ENCODE measurements at regions not wholly inside any gene's neighbourhood (a gene's known extent, or its start where the extent isn't known, plus 50 kb on each side); places are given as distances from the start of the nearest gene placed in this dataset.

DNA sequence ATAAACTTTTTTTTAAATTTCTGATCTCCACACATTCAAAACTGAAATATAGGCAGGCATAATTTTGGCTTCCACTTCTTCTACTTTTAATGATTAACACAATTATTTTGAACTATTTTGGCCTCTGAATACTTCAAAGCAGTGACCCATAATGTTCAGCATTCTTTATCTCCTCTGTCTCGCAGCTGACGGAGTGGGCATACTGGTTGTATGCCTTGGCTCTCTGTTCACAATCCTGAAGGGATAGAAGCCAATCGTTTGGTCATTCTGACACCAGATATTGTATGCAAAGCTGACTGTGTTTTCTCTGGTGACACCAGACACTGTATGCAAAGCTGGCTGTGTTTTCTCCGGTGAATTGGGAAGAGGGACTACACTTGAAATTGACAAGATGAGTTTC, 833.0 kb downstream of the EFNB2 start:
- H3K9me3 ChIP-seq = no peaks in the 10 kb centered on the region

DNA sequence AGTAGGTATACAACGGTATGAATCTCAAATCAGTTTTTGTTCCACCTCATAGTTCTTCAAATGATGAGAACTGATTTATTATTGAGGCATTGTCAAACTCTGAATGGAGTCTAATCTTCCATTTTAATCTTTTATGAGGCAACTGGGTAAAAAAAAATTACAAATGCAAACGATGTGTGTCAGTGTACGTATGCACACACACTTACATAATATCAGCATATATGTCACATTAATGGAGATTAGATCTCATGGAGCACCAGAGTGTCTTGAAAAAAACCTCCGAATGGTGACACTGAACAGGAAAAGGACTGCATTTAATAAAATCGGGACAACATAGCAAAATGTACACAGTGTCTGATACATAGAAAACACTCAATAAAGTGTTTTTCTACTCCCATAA, 842.7 kb downstream of the EFNB2 start:
- Histone ChIP-seq H3K9me3 (no peaks in the 10 kb centered on the region), H3K4me1 (no peaks in the 10 kb centered on the region), H3K27ac (no peak overlapping the region), H3K27me3 (no peaks in the 10 kb centered on the region), H3K4me3 (no peak overlapping the region), H3K36me3 (no peaks in the 10 kb centered on the region)
- intact Hi-C loops (cut with DNase I; ENCODE audit: low total_unique reads) = no loop called here
- no peak for DNase-seq
- TF ChIP-seq POLR2A (IDR thresholded peaks at IDR 0.05) = no peak
- TF ChIP-seq, protein P1, sequence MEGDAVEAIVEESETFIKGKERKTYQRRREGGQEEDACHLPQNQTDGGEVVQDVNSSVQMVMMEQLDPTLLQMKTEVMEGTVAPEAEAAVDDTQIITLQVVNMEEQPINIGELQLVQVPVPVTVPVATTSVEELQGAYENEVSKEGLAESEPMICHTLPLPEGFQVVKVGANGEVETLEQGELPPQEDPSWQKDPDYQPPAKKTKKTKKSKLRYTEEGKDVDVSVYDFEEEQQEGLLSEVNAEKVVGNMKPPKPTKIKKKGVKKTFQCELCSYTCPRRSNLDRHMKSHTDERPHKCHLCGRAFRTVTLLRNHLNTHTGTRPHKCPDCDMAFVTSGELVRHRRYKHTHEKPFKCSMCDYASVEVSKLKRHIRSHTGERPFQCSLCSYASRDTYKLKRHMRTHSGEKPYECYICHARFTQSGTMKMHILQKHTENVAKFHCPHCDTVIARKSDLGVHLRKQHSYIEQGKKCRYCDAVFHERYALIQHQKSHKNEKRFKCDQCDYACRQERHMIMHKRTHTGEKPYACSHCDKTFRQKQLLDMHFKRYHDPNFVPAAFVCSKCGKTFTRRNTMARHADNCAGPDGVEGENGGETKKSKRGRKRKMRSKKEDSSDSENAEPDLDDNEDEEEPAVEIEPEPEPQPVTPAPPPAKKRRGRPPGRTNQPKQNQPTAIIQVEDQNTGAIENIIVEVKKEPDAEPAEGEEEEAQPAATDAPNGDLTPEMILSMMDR (IDR thresholded peaks at IDR 0.05) = no peak

More for the DNA sequence above, 833.0 kb downstream of the EFNB2 start:
- no peak for DNase-seq
- H3K27ac ChIP-seq = no peak overlapping the region
- intact Hi-C loops (cut with DNase I; ENCODE audit: low total_unique reads) = no loop called here
- H3K4me3 ChIP-seq = no peak overlapping the region
- TF ChIP-seq POLR2A (IDR thresholded peaks at IDR 0.05) = no peak
- TF ChIP-seq, protein P1 (IDR thresholded peaks at IDR 0.05) = no peak
- no peaks in the 10 kb centered on the region for H3K27me3 ChIP-seq
- H3K4me1 ChIP-seq = no peaks in the 10 kb centered on the region
- H3K36me3 ChIP-seq = no peaks in the 10 kb centered on the region

DNA sequence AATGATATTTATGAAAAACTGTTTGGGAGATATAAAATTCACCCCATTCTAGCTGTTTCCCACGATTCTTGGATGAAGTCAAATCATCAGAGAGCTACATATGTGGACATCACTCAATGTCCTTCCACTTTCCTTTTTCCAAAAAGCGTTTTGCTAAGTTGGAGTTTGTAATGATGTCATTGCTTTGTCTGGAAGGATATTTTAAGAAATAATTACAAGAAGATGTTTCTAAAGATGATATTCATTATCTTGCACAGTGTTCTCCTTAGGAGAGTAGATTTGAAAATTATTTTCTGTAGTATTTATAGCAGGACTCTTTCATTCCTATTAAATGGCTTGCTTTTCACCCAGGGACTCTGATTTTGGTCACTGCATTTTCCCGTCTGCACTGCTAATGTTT, 851.2 kb downstream of the EFNB2 start:
- Histone ChIP-seq H3K4me3 (no peak overlapping the region), H3K36me3 (no peaks in the 10 kb centered on the region), H3K27ac (no peak overlapping the region), H3K27me3 (no peaks in the 10 kb centered on the region), H3K4me1 (no peaks in the 10 kb centered on the region), H3K9me3 (no peaks in the 10 kb centered on the region)
- intact Hi-C loops (cut with DNase I; ENCODE audit: low total_unique reads) = no loop called here
- no peak for DNase-seq
- no peak for TF ChIP-seq POLR2A (IDR thresholded peaks at IDR 0.05)
- TF ChIP-seq, protein P1 (IDR thresholded peaks at IDR 0.05) = no peak

DNA sequence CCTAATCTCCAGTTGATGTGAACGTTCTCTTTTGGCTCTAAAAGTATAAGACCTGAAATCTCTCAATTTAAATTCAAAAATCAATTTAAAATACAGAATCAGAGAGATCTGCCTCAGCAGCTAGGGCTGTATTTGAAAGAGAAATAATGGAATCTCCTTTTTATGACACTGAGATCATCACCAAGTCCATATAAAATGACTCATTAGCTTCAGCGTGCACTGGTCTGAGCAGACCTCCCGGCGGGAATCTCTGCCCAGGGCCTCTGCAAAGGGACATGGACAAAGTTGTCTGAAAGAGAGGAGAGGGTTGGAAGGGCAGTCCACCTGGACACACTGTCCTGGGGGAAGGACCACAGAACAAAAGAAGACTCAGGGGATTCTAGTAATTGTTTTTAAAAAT, 855.6 kb downstream of the EFNB2 start:
- no peak overlapping the region for H3K4me3 ChIP-seq
- intact Hi-C loops (cut with DNase I; ENCODE audit: low total_unique reads) = no loop called here
- no peaks in the 10 kb centered on the region for H3K4me1 ChIP-seq
- no peak overlapping the region for H3K27ac ChIP-seq
- TF ChIP-seq, protein P1 (IDR thresholded peaks at IDR 0.05) = no peak
- no peak for TF ChIP-seq POLR2A (IDR thresholded peaks at IDR 0.05)
- no peaks in the 10 kb centered on the region for H3K36me3 ChIP-seq
- no peaks in the 10 kb centered on the region for H3K9me3 ChIP-seq
- no peak for DNase-seq
- H3K27me3 ChIP-seq = no peaks in the 10 kb centered on the region

DNA sequence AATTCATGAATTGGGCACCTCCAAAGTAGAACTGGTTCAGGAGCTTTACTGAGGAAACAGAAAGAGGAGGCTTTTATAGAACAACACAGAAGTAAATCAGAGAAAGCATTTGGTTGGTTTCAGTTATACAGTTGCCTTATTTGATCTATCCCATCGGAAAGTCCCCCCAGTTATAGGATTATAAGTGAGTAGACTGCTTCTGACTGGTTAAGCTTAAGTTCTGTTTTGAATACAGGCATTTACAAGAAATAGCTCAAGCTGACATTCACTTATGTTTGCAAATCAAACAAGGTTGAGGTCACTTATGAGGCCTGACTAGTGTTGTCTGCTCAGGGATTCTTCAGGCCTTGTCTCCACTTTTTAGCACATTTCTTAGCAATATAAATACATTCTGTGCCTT, 857.4 kb downstream of the EFNB2 start:
- H3K27me3 ChIP-seq = no peaks in the 10 kb centered on the region
- TF ChIP-seq, protein P1 (IDR thresholded peaks at IDR 0.05) = no peak
- no peak for TF ChIP-seq POLR2A (IDR thresholded peaks at IDR 0.05)
- H3K27ac ChIP-seq = no peak overlapping the region
- no peak for DNase-seq
- H3K36me3 ChIP-seq = no peaks in the 10 kb centered on the region
- no peaks in the 10 kb centered on the region for H3K9me3 ChIP-seq
- no peaks in the 10 kb centered on the region for H3K4me1 ChIP-seq
- intact Hi-C loops (cut with DNase I; ENCODE audit: low total_unique reads) = no loop called here
- H3K4me3 ChIP-seq = no peak overlapping the region
